Peyer's patch (tissue), 4 donors: ENCODE measurements at regions not wholly inside any gene's neighbourhood (a gene's known extent, or its start where the extent isn't known, plus 50 kb on each side); places are given as distances from the start of the nearest gene placed in this dataset.

ENCODE experiments used
- CTCF ChIP-seq, 6 experiments: fragments of 450-650 bp in 4 of 6; fragments of 200-600 bp in 2 of 6; sonication (generic) in 1 of 6; IDR thresholded peaks; one replicate each; pipeline ENCODE4 v1.5.1; 2017 to 2019; ENCODE audit warnings: antibody characterized with exemption in 6 of 6, mild to moderate bottlenecking in 3 of 6, moderate library complexity in 1 of 6
- POLR2A ChIP-seq, 2 donors: fragments of 450-650 bp; IDR thresholded peaks; one replicate each; pipeline ENCODE4 v1.5.1; 2017; ENCODE audit warnings: antibody characterized with exemption in 2 of 2, mild to moderate bottlenecking in 2 of 2, moderate library complexity in 2 of 2

GRCh38 chr11:38950867-38951266 lies 2352.8 kb upstream of the RAG2 start:
- TF ChIP-seq CTCF (IDR thresholded peaks at IDR 0.05) (no peak), POLR2A (IDR thresholded peaks at IDR 0.05) (no peak)
